ENCODE measurements at regions not wholly inside any gene's neighbourhood (a gene's known extent, or its start where the extent isn't known, plus 50 kb on each side); places are given as distances from the start of the nearest gene placed in this dataset.

DNA sequence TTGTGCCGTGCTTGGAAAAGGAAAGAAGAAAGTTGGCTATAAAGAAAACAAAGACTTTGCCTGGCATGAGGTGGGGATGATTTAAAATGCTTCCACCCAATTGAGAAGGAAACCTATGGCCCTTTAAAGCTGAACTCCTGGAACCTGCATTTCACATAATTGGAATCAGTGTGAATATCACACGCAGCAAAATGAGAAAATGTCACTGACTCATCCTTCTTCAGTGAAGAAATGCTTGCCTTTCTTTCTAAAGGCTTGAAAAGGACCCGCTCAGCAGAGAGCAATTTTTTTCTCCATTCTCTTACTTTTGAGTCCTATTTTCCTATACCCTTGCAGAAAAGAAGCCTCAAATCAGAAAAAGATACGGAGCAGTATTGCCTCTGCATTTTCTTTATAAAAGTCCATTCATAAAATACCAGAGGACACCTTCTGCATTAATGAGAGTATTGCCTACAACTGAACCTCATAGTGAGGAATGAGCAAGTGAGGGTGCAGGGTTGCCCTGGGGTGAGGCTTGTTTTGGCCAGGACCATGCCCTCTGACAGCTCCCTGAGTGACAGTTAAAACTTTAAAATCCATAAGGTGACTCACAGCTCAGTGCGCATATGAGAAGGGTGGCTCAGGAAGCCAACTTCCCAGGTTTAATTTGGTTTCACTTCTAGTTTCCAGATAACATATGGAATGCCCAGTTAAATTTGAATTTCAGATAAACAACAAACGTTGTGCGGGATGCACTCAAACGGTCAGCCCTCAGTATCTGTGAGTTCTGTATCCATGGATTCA lies 191.9 kb upstream of the GYPC start:
- TF ChIP-seq, protein P1, sequence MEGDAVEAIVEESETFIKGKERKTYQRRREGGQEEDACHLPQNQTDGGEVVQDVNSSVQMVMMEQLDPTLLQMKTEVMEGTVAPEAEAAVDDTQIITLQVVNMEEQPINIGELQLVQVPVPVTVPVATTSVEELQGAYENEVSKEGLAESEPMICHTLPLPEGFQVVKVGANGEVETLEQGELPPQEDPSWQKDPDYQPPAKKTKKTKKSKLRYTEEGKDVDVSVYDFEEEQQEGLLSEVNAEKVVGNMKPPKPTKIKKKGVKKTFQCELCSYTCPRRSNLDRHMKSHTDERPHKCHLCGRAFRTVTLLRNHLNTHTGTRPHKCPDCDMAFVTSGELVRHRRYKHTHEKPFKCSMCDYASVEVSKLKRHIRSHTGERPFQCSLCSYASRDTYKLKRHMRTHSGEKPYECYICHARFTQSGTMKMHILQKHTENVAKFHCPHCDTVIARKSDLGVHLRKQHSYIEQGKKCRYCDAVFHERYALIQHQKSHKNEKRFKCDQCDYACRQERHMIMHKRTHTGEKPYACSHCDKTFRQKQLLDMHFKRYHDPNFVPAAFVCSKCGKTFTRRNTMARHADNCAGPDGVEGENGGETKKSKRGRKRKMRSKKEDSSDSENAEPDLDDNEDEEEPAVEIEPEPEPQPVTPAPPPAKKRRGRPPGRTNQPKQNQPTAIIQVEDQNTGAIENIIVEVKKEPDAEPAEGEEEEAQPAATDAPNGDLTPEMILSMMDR (conservative IDR thresholded peaks at IDR 0.05; ENCODE audit: low read depth in 2 of 2): no peak
- TF ChIP-seq POLR2AphosphoS5 (IDR thresholded peaks at IDR 0.05; ENCODE audit: low read depth) (no peak), EZH2 (IDR thresholded peaks at IDR 0.05; ENCODE audit: low read depth, unreplicated experiment) (no peak), ZNF114 (CRISPR knock-in tag; IDR thresholded peaks at IDR 0.05) (no peak), NANOG (IDR thresholded peaks at IDR 0.05; ENCODE audit: borderline replicate concordance) (no peak), STAT1 (IDR thresholded peaks at IDR 0.05; ENCODE audit: unreplicated experiment) (no peak), CREB1 (CRISPR knock-in tag; IDR thresholded peaks at IDR 0.05; ENCODE audit: low read depth) (no peak), JUNB (IDR thresholded peaks at IDR 0.05; ENCODE audit: unreplicated experiment) (no peak), EZH2phosphoT487 (IDR thresholded peaks at IDR 0.05; ENCODE audit: unreplicated experiment) (no peak), ZNF331 (CRISPR knock-in tag; IDR thresholded peaks at IDR 0.05; ENCODE audit: low read depth) (no peak)
- TF ChIP-seq, protein P2, sequence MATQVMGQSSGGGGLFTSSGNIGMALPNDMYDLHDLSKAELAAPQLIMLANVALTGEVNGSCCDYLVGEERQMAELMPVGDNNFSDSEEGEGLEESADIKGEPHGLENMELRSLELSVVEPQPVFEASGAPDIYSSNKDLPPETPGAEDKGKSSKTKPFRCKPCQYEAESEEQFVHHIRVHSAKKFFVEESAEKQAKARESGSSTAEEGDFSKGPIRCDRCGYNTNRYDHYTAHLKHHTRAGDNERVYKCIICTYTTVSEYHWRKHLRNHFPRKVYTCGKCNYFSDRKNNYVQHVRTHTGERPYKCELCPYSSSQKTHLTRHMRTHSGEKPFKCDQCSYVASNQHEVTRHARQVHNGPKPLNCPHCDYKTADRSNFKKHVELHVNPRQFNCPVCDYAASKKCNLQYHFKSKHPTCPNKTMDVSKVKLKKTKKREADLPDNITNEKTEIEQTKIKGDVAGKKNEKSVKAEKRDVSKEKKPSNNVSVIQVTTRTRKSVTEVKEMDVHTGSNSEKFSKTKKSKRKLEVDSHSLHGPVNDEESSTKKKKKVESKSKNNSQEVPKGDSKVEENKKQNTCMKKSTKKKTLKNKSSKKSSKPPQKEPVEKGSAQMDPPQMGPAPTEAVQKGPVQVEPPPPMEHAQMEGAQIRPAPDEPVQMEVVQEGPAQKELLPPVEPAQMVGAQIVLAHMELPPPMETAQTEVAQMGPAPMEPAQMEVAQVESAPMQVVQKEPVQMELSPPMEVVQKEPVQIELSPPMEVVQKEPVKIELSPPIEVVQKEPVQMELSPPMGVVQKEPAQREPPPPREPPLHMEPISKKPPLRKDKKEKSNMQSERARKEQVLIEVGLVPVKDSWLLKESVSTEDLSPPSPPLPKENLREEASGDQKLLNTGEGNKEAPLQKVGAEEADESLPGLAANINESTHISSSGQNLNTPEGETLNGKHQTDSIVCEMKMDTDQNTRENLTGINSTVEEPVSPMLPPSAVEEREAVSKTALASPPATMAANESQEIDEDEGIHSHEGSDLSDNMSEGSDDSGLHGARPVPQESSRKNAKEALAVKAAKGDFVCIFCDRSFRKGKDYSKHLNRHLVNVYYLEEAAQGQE (IDR thresholded peaks at IDR 0.05; ENCODE audit: unreplicated experiment): no peak
- TF ChIP-seq, protein P3, sequence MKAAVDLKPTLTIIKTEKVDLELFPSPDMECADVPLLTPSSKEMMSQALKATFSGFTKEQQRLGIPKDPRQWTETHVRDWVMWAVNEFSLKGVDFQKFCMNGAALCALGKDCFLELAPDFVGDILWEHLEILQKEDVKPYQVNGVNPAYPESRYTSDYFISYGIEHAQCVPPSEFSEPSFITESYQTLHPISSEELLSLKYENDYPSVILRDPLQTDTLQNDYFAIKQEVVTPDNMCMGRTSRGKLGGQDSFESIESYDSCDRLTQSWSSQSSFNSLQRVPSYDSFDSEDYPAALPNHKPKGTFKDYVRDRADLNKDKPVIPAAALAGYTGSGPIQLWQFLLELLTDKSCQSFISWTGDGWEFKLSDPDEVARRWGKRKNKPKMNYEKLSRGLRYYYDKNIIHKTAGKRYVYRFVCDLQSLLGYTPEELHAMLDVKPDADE (IDR thresholded peaks at IDR 0.05): no peak
- TF ChIP-seq, protein P4, sequence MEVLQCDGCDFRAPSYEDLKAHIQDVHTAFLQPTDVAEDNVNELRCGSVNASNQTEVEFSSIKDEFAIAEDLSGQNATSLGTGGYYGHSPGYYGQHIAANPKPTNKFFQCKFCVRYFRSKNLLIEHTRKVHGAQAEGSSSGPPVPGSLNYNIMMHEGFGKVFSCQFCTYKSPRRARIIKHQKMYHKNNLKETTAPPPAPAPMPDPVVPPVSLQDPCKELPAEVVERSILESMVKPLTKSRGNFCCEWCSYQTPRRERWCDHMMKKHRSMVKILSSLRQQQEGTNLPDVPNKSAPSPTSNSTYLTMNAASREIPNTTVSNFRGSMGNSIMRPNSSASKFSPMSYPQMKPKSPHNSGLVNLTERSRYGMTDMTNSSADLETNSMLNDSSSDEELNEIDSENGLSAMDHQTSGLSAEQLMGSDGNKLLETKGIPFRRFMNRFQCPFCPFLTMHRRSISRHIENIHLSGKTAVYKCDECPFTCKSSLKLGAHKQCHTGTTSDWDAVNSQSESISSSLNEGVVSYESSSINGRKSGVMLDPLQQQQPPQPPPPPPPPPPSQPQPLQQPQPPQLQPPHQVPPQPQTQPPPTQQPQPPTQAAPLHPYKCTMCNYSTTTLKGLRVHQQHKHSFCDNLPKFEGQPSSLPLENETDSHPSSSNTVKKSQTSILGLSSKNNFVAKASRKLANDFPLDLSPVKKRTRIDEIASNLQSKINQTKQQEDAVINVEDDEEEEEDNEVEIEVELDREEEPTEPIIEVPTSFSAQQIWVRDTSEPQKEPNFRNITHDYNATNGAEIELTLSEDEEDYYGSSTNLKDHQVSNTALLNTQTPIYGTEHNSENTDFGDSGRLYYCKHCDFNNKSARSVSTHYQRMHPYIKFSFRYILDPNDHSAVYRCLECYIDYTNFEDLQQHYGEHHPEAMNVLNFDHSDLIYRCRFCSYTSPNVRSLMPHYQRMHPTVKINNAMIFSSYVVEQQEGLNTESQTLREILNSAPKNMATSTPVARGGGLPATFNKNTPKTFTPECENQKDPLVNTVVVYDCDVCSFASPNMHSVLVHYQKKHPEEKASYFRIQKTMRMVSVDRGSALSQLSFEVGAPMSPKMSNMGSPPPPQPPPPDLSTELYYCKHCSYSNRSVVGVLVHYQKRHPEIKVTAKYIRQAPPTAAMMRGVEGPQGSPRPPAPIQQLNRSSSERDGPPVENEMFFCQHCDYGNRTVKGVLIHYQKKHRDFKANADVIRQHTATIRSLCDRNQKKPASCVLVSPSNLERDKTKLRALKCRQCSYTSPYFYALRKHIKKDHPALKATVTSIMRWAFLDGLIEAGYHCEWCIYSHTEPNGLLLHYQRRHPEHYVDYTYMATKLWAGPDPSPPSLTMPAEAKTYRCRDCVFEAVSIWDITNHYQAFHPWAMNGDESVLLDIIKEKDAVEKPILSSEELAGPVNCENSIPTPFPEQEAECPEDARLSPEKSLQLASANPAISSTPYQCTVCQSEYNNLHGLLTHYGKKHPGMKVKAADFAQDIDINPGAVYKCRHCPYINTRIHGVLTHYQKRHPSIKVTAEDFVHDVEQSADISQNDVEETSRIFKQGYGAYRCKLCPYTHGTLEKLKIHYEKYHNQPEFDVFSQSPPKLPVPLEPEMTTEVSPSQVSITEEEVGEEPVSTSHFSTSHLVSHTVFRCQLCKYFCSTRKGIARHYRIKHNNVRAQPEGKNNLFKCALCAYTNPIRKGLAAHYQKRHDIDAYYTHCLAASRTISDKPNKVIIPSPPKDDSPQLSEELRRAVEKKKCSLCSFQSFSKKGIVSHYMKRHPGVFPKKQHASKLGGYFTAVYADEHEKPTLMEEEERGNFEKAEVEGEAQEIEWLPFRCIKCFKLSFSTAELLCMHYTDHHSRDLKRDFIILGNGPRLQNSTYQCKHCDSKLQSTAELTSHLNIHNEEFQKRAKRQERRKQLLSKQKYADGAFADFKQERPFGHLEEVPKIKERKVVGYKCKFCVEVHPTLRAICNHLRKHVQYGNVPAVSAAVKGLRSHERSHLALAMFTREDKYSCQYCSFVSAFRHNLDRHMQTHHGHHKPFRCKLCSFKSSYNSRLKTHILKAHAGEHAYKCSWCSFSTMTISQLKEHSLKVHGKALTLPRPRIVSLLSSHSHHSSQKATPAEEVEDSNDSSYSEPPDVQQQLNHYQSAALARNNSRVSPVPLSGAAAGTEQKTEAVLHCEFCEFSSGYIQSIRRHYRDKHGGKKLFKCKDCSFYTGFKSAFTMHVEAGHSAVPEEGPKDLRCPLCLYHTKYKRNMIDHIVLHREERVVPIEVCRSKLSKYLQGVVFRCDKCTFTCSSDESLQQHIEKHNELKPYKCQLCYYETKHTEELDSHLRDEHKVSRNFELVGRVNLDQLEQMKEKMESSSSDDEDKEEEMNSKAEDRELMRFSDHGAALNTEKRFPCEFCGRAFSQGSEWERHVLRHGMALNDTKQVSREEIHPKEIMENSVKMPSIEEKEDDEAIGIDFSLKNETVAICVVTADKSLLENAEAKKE (CRISPR knock-in tag; IDR thresholded peaks at IDR 0.05): no peak
